GM12865 (cell line): ENCODE measurements at regions not wholly inside any gene's neighbourhood (a gene's known extent, or its start where the extent isn't known, plus 50 kb on each side); places are given as distances from the start of the nearest gene placed in this dataset.

ENCODE experiments used
- DNase-seq: peaks from one replicate; pipeline ENCODE4 v3.0.0; 2010; ENCODE audit warnings: low read depth
- H3K4me3 ChIP-seq: 2 replicates; pipeline ENCODE4 v1.5.1; 2011; ENCODE audit warnings: mild to moderate bottlenecking, low read depth, low read length, control low read depth
- TF ChIP-seq, protein P1 (sequence below): IDR thresholded peaks from 2 replicates; pipeline ENCODE4 v1.5.1; 2011; ENCODE audit warnings: low read length, control low read depth, low read depth, inconsistent platforms; ENCODE audit not compliant: insufficient read depth; ENCODE audit errors: missing control alignments

DNA sequence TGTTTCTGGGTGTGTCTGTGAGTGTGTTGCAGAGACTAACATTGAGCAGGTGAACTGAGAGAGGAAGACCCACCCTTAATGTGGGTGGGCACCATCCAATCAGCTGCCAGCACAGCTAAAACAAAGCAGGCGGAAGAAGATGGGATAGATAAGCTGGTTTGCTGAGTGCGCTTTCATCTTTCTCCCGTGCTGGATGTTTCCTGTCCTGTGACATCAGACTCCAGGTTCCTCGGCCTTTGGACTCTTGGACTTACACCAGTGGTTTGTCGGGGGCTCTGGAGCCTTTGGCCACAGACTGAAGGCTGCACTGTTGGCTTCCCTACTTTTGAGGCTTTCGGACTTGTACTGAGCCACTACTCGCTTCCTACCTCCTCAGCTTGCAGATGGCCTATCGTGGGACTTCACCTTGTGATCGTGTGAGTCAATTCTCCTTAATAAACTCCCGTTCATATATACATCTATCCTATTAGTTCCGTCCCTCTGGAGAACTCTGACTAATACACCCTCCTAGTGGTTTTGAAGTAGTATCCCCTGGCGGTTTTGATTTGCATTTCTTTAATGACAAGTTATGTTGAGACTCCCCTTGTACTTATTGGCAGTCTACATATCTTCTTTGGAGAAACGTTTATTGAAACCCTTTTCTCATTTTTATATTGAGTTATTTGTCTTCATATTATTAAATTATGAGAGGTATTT lies 546.6 kb upstream of the TMPRSS15 start:
- no peak overlapping the region for H3K4me3 ChIP-seq
- TF ChIP-seq, protein P1, sequence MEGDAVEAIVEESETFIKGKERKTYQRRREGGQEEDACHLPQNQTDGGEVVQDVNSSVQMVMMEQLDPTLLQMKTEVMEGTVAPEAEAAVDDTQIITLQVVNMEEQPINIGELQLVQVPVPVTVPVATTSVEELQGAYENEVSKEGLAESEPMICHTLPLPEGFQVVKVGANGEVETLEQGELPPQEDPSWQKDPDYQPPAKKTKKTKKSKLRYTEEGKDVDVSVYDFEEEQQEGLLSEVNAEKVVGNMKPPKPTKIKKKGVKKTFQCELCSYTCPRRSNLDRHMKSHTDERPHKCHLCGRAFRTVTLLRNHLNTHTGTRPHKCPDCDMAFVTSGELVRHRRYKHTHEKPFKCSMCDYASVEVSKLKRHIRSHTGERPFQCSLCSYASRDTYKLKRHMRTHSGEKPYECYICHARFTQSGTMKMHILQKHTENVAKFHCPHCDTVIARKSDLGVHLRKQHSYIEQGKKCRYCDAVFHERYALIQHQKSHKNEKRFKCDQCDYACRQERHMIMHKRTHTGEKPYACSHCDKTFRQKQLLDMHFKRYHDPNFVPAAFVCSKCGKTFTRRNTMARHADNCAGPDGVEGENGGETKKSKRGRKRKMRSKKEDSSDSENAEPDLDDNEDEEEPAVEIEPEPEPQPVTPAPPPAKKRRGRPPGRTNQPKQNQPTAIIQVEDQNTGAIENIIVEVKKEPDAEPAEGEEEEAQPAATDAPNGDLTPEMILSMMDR = no peak
- DNase-seq = no peak

DNA sequence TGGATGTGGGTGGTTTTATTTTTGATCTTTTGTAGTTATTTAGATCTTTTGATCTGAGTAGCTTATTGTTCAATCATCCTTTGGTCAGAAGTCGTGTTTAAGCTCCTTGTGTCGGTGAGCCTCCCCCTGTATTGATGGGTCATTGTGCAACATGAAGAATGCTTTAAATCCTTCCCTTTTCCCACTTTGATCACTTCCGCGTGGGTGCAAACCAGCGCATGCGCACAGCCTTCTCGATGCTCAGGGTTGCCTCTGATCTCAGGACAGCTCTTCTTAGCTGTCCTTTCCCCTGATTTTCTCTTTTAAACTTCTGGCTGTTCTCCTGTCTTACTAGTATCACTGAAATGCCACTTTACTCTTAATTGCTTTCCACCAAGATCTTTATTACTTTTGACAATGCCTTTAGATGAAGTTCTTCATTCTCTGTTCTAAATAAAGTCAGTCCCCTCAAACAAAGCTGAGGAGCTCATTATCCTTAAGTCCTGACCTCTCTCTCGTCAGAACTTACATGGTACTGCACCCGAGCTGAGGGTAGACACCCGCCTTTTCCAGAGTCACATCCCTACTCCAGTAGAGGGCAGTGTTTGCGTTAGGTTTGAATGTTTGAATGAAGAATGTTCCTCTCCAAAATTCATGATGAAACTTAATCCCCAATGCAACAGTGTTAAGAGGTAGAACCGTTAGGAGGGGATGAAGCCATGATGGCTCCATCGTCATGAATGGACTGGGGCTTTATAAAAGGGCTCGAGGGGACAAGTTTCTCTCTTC lies 547.9 kb upstream of the TMPRSS15 start:
- DNase-seq = peak; percentile 7
- TF ChIP-seq, protein P1 = no peak
- H3K4me3 ChIP-seq = no peak overlapping the region

DNA sequence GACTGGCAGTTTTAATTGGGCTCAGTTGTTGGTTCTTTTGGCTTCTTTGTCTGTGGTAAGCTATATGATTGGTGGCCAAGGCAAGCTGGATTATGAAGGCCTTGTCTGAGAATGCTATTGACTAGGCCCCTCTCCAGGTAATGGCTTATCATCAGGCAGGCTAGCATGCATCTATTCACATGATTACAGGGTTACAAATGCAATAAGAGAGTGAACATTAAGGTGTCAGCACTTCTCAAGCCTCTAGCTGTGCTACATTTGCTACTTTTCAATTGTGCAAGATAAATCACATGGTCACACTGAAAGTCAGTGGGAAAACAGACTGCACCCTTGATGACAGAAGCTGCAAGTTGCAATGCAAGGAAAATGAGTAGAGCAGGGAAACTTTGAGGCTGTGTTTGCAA lies 550.9 kb upstream of the TMPRSS15 start:
- no peak overlapping the region for H3K4me3 ChIP-seq
- TF ChIP-seq, protein P1 = no peak
- no peak for DNase-seq

- H3K4me3 ChIP-seq = no peak overlapping the region
- TF ChIP-seq, protein P1 = no peak
- DNase-seq = no peak
These were observed 556.2 kb upstream of the TMPRSS15 start for GRCh38 chr21:18959817-18960216.

GRCh38 chr21:18960306-18960705 lies 556.7 kb upstream of the TMPRSS15 start:
- TF ChIP-seq, protein P1 = no peak
- DNase-seq = no peak
- no peak overlapping the region for H3K4me3 ChIP-seq

GRCh38 chr21:18970416-18970815 lies 566.8 kb upstream of the TMPRSS15 start:
- no peak overlapping the region for H3K4me3 ChIP-seq
- no peak for DNase-seq
- TF ChIP-seq, protein P1 = no peak
